HEK293T (cell line): ENCODE measurements at regions not wholly inside any gene's neighbourhood (a gene's known extent, or its start where the extent isn't known, plus 50 kb on each side); places are given as distances from the start of the nearest gene placed in this dataset.

Experiments
- CTCF ChIA-PET: fragments of 350-600 bp; formaldehyde crosslinking; extraction: SDS; loops from one replicate; lab custom pipeline; 2021; ENCODE audit warnings: antibody characterized with exemption, inconsistent platforms; lab: Yijun Ruan, JAX
- POLR2A ChIA-PET: fragments of 350-600 bp; formaldehyde crosslinking; extraction: SDS; loops from one replicate; lab custom pipeline; 2020; ENCODE audit warnings: antibody characterized with exemption, inconsistent platforms; lab: Yijun Ruan, JAX
- DNase-seq: peaks from one replicate; pipeline ENCODE4 v3.0.0; 2012; ENCODE audit warnings: mixed read lengths; ENCODE audit errors: extremely low spot score
- ARNT ChIP-seq: fragments of 450-650 bp; IDR thresholded peaks from 2 replicates; pipeline ENCODE4 v1.6.1; 2017; ENCODE audit warnings: mild to moderate bottlenecking
- BHLHE40 ChIP-seq: fragments of 450-650 bp; IDR thresholded peaks from 2 replicates; pipeline ENCODE4 v1.6.1; 2016; ENCODE audit warnings: mild to moderate bottlenecking, moderate library complexity, borderline replicate concordance
- CTBP1 ChIP-seq: fragments of 450-650 bp; IDR thresholded peaks from 2 replicates; pipeline ENCODE4 v1.6.1; 2016; ENCODE audit warnings: borderline replicate concordance
- ELF4 ChIP-seq: fragments of 450-650 bp; IDR thresholded peaks from 2 replicates; pipeline ENCODE4 v1.6.1; 2017; ENCODE audit warnings: antibody characterized with exemption
- FOXA1 ChIP-seq: fragments of 450-650 bp; IDR thresholded peaks from 2 replicates; pipeline ENCODE4 v1.6.1; 2016; ENCODE audit warnings: mild to moderate bottlenecking
- FOXK2 ChIP-seq: fragments of 450-650 bp; IDR thresholded peaks from 2 replicates; pipeline ENCODE4 v1.6.1; 2016; ENCODE audit warnings: mild to moderate bottlenecking
- FOXM1 ChIP-seq: fragments of 450-650 bp; IDR thresholded peaks from 2 replicates; pipeline ENCODE4 v1.6.1; 2017; ENCODE audit warnings: mild to moderate bottlenecking, borderline replicate concordance
- HDGF ChIP-seq: fragments of 450-650 bp; IDR thresholded peaks from 2 replicates; pipeline ENCODE4 v1.6.1; 2017; ENCODE audit warnings: antibody characterized with exemption, borderline replicate concordance
- L3MBTL2 ChIP-seq: fragments of 450-650 bp; conservative IDR thresholded peaks from 2 replicates; pipeline ENCODE4 v1.6.1; 2016; ENCODE audit warnings: mild to moderate bottlenecking
- LEF1 ChIP-seq: fragments of 450-650 bp; IDR thresholded peaks from 2 replicates; pipeline ENCODE4 v1.6.1; 2017; ENCODE audit warnings: mild to moderate bottlenecking, borderline replicate concordance
- NFRKB ChIP-seq: fragments of 450-650 bp; IDR thresholded peaks from 2 replicates; pipeline ENCODE4 v1.6.1; 2016; ENCODE audit warnings: mild to moderate bottlenecking, moderate library complexity
- SP1 ChIP-seq: fragments of 450-650 bp; IDR thresholded peaks from 2 replicates; pipeline ENCODE4 v1.6.1; 2017
- SUZ12 ChIP-seq: fragments of 450-650 bp; IDR thresholded peaks from 2 replicates; pipeline ENCODE4 v1.6.1; 2016; ENCODE audit warnings: mild to moderate bottlenecking
- TARDBP ChIP-seq: fragments of 450-650 bp; IDR thresholded peaks from 2 replicates; pipeline ENCODE4 v1.6.1; 2016
- ZNF384 ChIP-seq: fragments of 450-650 bp; IDR thresholded peaks from 2 replicates; pipeline ENCODE4 v1.6.1; 2016
- TF ChIP-seq, protein P1 (sequence below): fragments of 450-650 bp; IDR thresholded peaks from 2 replicates; pipeline ENCODE4 v1.6.1; 2016

DNA sequence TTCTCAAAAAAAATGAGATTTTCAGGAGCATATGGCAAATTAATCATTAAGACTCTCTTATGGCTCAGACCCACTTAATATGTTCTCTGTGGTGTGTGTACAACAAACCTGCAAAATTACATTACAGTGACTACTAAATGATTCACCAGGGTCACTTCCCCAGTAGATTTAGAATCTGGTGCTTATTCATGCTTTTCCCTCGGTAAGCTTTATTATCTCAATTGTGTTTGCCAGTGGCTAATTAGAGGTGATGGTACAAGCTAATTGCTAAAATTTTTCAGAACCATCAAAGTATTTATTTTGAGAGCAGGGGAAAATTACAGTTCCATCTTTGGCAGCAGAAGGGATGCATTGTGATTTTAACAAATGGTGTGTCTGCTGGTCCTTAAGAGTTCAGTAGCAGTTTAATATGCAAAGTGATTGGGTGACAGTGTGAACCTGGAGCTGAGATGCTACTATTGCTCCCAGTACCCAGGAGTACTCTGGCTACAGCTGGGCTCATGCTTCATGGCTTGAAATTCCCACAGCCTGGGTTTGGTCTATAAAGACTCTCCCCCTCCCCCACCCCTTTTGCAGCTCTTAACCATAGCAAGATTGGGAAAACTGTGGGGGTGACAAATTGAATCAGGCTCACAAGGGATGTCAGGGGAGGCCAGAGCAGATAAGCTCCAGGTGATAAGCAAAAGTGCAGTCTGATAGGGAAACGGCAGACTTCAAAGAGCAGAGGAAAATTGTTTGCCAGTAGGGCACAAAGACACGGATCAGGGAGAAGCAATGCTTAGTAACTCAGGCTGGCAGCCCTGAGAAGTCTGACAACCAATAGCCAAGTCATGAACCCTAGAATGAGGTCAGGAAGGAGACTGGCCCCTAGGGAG lies 92.8 kb upstream of the RAD23B start:
- no peak for DNase-seq
- ChIA-PET POLR2A (no interaction called here), CTCF (interaction anchor here (0.7 kb wide), 1 partner anchor 70 kb away, joined by 4 read pairs; no protein-coding TSS in a partner anchor)
- no peak for TF ChIP-seq TARDBP
- no peak for TF ChIP-seq ARNT
- TF ChIP-seq NFRKB: no peak

DNA sequence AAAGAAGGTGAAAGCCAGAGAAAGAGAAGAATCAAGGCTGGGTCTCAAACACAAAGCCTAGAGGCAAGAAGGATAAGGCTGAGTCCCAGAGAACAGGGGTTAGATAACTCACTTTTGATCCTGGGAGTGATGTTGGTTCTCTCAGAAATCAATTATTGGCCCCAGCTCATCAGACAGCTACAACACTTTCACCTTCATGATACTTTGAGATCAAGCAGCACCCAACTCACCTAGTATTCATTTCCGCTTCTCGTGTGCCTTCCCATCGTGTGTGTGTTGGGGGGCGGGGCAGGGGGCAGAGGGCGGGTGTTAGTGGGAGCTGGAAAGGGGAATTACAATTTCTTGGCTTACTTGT lies 92.2 kb upstream of the RAD23B start:
- CTCF ChIA-PET: no interaction called here
- TF ChIP-seq LEF1: no peak
- DNase-seq: no peak
- POLR2A ChIA-PET: no interaction called here

DNA sequence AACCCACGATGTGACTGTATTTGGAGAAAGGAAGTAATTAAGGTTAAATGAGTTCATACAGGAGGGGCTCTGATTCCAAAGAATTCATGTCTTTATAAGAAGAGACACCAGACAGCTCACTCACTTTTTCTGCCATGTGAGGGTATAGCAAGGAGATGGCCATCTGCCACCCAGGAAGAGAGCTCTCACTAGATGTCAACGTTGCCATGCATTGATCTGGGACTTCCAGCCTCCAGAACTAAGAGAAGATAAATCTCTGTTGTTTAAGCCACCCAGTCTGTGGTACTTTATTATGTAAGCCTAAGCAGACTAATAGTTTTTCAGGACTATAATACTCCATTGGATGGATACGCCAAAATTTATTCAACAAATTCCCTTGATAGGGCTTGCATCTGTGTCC lies 89.8 kb upstream of the RAD23B start:
- ChIA-PET POLR2A (no interaction called here), CTCF (no interaction called here)
- DNase-seq: no peak
- TF ChIP-seq NFRKB: no peak
- no peak for TF ChIP-seq BHLHE40
- TF ChIP-seq ELF4: no peak
- TF ChIP-seq CTBP1: no peak
- TF ChIP-seq FOXA1: no peak
- TF ChIP-seq L3MBTL2: no peak
- no peak for TF ChIP-seq TARDBP
- no peak for TF ChIP-seq ZNF384

DNA sequence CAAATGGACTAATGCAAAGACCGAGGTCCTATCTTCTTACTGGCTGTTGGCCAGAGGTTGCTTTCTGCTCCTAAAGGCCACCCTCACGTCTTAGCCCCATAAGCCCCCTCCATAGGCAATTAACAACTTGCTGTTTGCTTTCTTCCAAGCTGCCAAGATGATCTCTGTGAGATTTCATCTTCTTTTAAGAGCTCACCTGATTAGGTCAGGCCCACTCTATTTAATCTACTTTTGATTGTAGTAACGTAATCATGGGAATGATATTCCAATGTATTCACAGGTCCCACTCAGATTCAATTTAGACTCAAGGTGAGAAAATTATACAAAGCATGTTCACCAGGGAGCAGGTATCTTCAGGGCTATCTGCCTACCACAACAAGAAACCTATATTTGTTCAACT lies 84.4 kb upstream of the RAD23B start:
- CTCF ChIA-PET: no interaction called here
- POLR2A ChIA-PET: no interaction called here
- no peak for DNase-seq
- no peak for TF ChIP-seq HDGF
- no peak for TF ChIP-seq FOXK2
- no peak for TF ChIP-seq BHLHE40
- TF ChIP-seq LEF1: no peak
- no peak for TF ChIP-seq ELF4
- TF ChIP-seq SUZ12: no peak
- TF ChIP-seq L3MBTL2: no peak
- no peak for TF ChIP-seq SP1
- TF ChIP-seq FOXM1: no peak
- no peak for TF ChIP-seq ARNT
- TF ChIP-seq, protein P1, sequence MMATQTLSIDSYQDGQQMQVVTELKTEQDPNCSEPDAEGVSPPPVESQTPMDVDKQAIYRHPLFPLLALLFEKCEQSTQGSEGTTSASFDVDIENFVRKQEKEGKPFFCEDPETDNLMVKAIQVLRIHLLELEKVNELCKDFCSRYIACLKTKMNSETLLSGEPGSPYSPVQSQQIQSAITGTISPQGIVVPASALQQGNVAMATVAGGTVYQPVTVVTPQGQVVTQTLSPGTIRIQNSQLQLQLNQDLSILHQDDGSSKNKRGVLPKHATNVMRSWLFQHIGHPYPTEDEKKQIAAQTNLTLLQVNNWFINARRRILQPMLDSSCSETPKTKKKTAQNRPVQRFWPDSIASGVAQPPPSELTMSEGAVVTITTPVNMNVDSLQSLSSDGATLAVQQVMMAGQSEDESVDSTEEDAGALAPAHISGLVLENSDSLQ: no peak
- no peak for TF ChIP-seq ZNF384
- TF ChIP-seq CTBP1: no peak
- TF ChIP-seq TARDBP: no peak
- no peak for TF ChIP-seq NFRKB
- TF ChIP-seq FOXA1: no peak

DNA sequence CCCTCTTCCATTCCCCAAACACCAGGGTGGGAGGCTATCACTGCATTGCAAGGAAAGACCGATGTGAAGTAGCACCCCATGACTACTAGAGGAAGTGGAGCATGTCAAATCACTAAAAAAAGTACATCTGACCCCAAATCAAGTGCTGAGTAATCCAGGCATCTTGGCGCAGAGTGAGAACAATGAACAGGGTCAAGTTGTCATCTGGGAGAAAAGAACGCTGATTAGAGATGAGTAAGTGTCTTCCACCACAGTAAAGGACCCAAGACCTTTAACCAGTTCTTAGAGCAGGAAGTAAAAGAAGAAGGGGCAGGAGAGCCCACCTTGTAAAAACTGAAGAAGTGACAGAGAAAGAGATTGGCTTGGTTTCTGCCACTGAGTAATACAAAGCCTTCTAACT lies 75.0 kb upstream of the RAD23B start:
- DNase-seq: no peak
- TF ChIP-seq FOXA1: no peak
- no peak for TF ChIP-seq BHLHE40
- TF ChIP-seq TARDBP: no peak
- no peak for TF ChIP-seq L3MBTL2
- TF ChIP-seq CTBP1: no peak
- no peak for TF ChIP-seq FOXK2
- TF ChIP-seq ELF4: no peak
- no peak for TF ChIP-seq ZNF384
- TF ChIP-seq FOXM1: no peak
- TF ChIP-seq, protein P1: no peak
- TF ChIP-seq LEF1: no peak
- TF ChIP-seq SP1: no peak
- TF ChIP-seq SUZ12: no peak
- no peak for TF ChIP-seq NFRKB
- no peak for TF ChIP-seq ARNT
- CTCF ChIA-PET: interaction anchor here (0.6 kb wide), 1 partner anchor 166 kb away, joined by 3 read pairs; no protein-coding TSS in a partner anchor
- POLR2A ChIA-PET: no interaction called here

DNA sequence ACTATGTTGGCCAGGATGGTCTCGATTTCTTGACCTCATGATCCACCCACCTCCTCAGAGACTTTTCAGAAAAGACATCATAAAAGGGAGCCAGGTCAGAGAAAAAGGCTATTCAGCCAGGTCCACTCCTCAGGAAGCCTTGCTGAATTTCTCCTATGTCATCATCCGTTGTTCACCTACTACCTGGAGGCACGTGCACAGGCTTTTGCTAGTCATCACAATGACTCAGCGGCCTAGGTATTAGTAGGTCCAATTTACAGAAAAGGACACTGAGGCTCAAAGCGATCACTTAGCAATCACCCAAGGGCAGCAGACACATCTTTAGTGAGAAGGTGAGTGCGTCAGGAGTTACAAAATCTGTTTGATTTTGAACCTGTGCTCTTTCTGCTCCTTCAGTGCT lies 72.3 kb upstream of the RAD23B start:
- CTCF ChIA-PET: interaction anchor here (0.9 kb wide), 1 partner anchor 23 kb away, joined by 3 read pairs; no protein-coding TSS in a partner anchor

More for the DNA sequence above, 72.3 kb upstream of the RAD23B start:
- TF ChIP-seq TARDBP (no peak), FOXA1 (no peak), ZNF384 (no peak), SP1 (no peak), CTBP1 (no peak), SUZ12 (no peak), LEF1 (no peak), ELF4 (no peak), L3MBTL2 (no peak), FOXM1 (no peak), FOXK2 (no peak), BHLHE40 (no peak), ARNT (no peak), NFRKB (no peak), HDGF (no peak)
- TF ChIP-seq, protein P1: no peak
- POLR2A ChIA-PET: no interaction called here
- no peak for DNase-seq
